GM12878 (cell line): ENCODE measurements at regions not wholly inside any gene's neighbourhood (a gene's known extent, or its start where the extent isn't known, plus 50 kb on each side); places are given as distances from the start of the nearest gene placed in this dataset.

Experiments
- ATAC-seq: fragments of 200-7000 bp; cut with Tn5 transposase; 3 replicates; pipeline ENCODE4 v1.9.1; 2020; ENCODE audit warnings: mild to moderate bottlenecking, moderate library complexity
- BruUV-seq: library from RNA; stranded (reverse); fragments of 400-500 nt; replicated peaks from 2 replicates; lab custom pipeline; 2021; lab: Mats Ljungman, UMichigan
- CTCF ChIA-PET: fragments of 300-600 bp; sonication (Branson Sonifier 250); formaldehyde crosslinking; extraction: SDS; loops from one replicate; lab custom pipeline; 2021; ENCODE audit warnings: inconsistent platforms; lab: Yijun Ruan, JAX
- POLR2A ChIA-PET: fragments of 350-600 bp; formaldehyde crosslinking; extraction: SDS; loops from one replicate; lab custom pipeline; 2021; ENCODE audit warnings: inconsistent platforms; lab: Charles Lee
- RAD21 ChIA-PET: fragments of 300-600 bp; sonication (Branson Sonifier 250); formaldehyde crosslinking; loops from one replicate; lab custom pipeline; 2023; ENCODE audit warnings: antibody characterized with exemption; ENCODE audit not compliant: unreplicated experiment; lab: Charles Lee
- SMC1A ChIA-PET: fragments of 300-600 bp; sonication (Branson Sonifier 250); formaldehyde crosslinking; loops from one replicate; lab custom pipeline; 2023; ENCODE audit not compliant: unreplicated experiment, uncharacterized antibody; lab: Charles Lee
- DNase-seq: peaks from one replicate; pipeline ENCODE4 v3.0.0-alpha.2; 2011; ENCODE audit warnings: low read depth, low spot score
- FAIRE-seq: peaks from 3 replicates; lab custom pipeline; 2011; peaks lifted over from hg19 to GRCh38; lab: Jason Lieb, UNC
- H2AFZ ChIP-seq: 2 replicates; pipeline ENCODE4 v1.6.0; 2011; ENCODE audit warnings: low read depth, low read length, control low read depth; ENCODE audit not compliant: control insufficient read depth
- H3K27ac ChIP-seq: 2 replicates; pipeline ENCODE4 v1.5.1; 2011; ENCODE audit warnings: control low read depth; ENCODE audit not compliant: control insufficient read depth, insufficient read depth
- H3K27me3 ChIP-seq, 2 experiments: replicated peaks in 1 of 2; 2 replicates each; pipeline versions ENCODE4 v1.6.0 to v1.6.1; 2011; ENCODE audit warnings: low read length in 1 of 2; ENCODE audit not compliant: control insufficient read depth in 2 of 2, insufficient read depth in 2 of 2
- H3K36me3 ChIP-seq, 2 experiments: 2 replicates each; pipeline ENCODE4 v1.5.1; 2011; ENCODE audit warnings: low read length in 1 of 2; ENCODE audit not compliant: control insufficient read depth in 2 of 2, insufficient read depth in 2 of 2
- H3K4me1 ChIP-seq: 2 replicates; pipeline ENCODE4 v1.6.1; 2011; ENCODE audit warnings: mild to moderate bottlenecking, low read length, moderate library complexity, mixed read lengths; ENCODE audit not compliant: control insufficient read depth, insufficient read depth
- H3K4me2 ChIP-seq: 2 replicates; pipeline ENCODE4 v1.6.0; 2011; ENCODE audit warnings: control low read depth; ENCODE audit not compliant: control insufficient read depth, insufficient read depth
- H3K4me3 ChIP-seq: fragments of 200-600 bp; sonication (generic); 2 replicates; pipeline ENCODE4 v1.5.1; 2016
- H3K79me2 ChIP-seq: 2 replicates; pipeline ENCODE4 v1.6.0; 2011; ENCODE audit warnings: low read length; ENCODE audit not compliant: control insufficient read depth, insufficient read depth
- H3K9ac ChIP-seq: 2 replicates; pipeline ENCODE4 v1.8.0; 2011; ENCODE audit warnings: low read length, control low read depth, mixed read lengths; ENCODE audit not compliant: control insufficient read depth, insufficient read depth
- H3K9me3 ChIP-seq: replicated peaks from 3 replicates; pipeline ENCODE4 v1.5.1; 2011; ENCODE audit warnings: mild to moderate bottlenecking, low read length; ENCODE audit not compliant: control insufficient read depth, insufficient read depth
- H4K20me1 ChIP-seq: 2 replicates; pipeline ENCODE4 v1.6.0; 2011; ENCODE audit not compliant: control insufficient read depth, insufficient read depth
- BACH1 ChIP-seq: fragments of 450-650 bp; IDR thresholded peaks from 2 replicates; pipeline ENCODE4 v1.6.1; 2017; ENCODE audit warnings: mild to moderate bottlenecking, borderline replicate concordance
- BCL11A ChIP-seq: IDR thresholded peaks from 2 replicates; pipeline ENCODE4 v1.6.1; 2011; ENCODE audit warnings: low read depth, low read length
- BRCA1 ChIP-seq: IDR thresholded peaks from 2 replicates; pipeline ENCODE4 v1.6.1; 2011; ENCODE audit warnings: low read depth, low read length, improper control_type of control experiment
- CBFB ChIP-seq: IDR thresholded peaks from 2 replicates; pipeline ENCODE4 v1.6.1; 2016; ENCODE audit warnings: antibody characterized with exemption, low read depth
- CBX5 ChIP-seq: sonication (generic); IDR thresholded peaks from 2 replicates; pipeline ENCODE4 v1.6.1; 2016; ENCODE audit warnings: low read depth, moderate library complexity, mild to moderate bottlenecking, inconsistent platforms
- CHD1 ChIP-seq: IDR thresholded peaks from 2 replicates; pipeline ENCODE4 v1.6.1; 2012; ENCODE audit warnings: low read depth, low read length, improper control_type of control experiment
- CREB1 ChIP-seq: IDR thresholded peaks from 2 replicates; pipeline ENCODE4 v1.6.1; 2012; ENCODE audit warnings: low read depth, mild to moderate bottlenecking, inconsistent platforms
- EGR1 ChIP-seq, 2 experiments: IDR thresholded peaks; 1 replicate in 1 of 2; 2 replicates in 1 of 2; pipeline ENCODE4 v1.6.1; 2011 to 2012; ENCODE audit warnings: low read depth in 2 of 2, low read length in 2 of 2, borderline replicate concordance in 1 of 2, mild to moderate bottlenecking in 1 of 2, moderate library complexity in 1 of 2
- HDGF ChIP-seq: fragments of 450-650 bp; IDR thresholded peaks from 2 replicates; pipeline ENCODE4 v1.6.1; 2016; ENCODE audit warnings: antibody characterized with exemption
- KDM1A ChIP-seq: fragments of 200-600 bp; sonication (generic); IDR thresholded peaks from 2 replicates; pipeline ENCODE4 v1.6.1; 2016; ENCODE audit warnings: borderline replicate concordance
- MYC ChIP-seq: IDR thresholded peaks from 2 replicates; pipeline ENCODE4 v1.6.1; 2011; ENCODE audit warnings: mild to moderate bottlenecking, low read length, moderate library complexity, inconsistent platforms; ENCODE audit not compliant: insufficient read depth, insufficient replicate concordance, insufficient read length, severe bottlenecking
- STAT1 ChIP-seq: fragments of 450-650 bp; conservative IDR thresholded peaks from 2 replicates; pipeline ENCODE4 v1.6.1; 2014; ENCODE audit warnings: antibody characterized with exemption, mild to moderate bottlenecking
- WGBS: methylation state at CpG from one replicate; pipeline ENCODE4 v1.1.6; 2016; ENCODE audit warnings: low lambda C conversion rate; ENCODE audit not compliant: insufficient replicate concordance, insufficient coverage; ENCODE audit errors: missing lambda C conversion rate; 5-methylcytosine and 5-hydroxymethylcytosine counted together
- in situ Hi-C: fragments of 300-500 bp; cut with MboI; formaldehyde crosslinking; loops from 9 replicates; pipeline ENCODE4 v1.14.3; 2018; ENCODE audit warnings: mixed read lengths
- intact Hi-C: fragments of 100-400 bp; cut with micrococcal nuclease; formaldehyde crosslinking; loops from one replicate; pipeline ENCODE4 v1.14.2; 2022; ENCODE audit not compliant: unreplicated experiment
- TF ChIP-seq, protein P1 (sequence below): IDR thresholded peaks from 2 replicates; pipeline ENCODE4 v1.6.1; 2012; ENCODE audit warnings: low read depth, low read length, improper control_type of control experiment
- TF ChIP-seq, protein P2 (sequence below): fragments of 450-650 bp; IDR thresholded peaks from 2 replicates; pipeline ENCODE4 v1.6.1; 2016; ENCODE audit warnings: mild to moderate bottlenecking, moderate library complexity, borderline replicate concordance
- TF ChIP-seq, protein P3 (sequence below): fragments of 450-650 bp; IDR thresholded peaks from 2 replicates; pipeline ENCODE4 v1.6.1; 2016; ENCODE audit warnings: mild to moderate bottlenecking

DNA sequence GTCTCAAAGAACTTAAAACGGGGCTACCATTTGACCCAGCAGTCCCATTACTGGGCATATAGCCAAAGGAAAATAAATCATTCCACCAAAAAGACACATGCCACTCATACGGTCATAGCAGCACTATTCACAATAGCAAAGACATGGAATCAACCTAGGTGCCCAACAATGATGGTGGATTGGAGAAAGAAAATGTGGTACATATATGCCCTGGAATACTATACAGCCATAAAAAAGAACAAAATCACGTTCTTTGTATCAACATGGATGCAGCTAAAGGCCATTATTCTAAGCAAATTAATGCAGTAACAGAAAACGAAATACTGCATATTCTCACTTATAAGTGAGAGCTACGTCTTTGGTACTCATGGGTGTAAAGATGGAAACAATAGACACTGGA, 138.1 kb upstream of the NEIL3 start:
- DNase-seq (no peak), FAIRE-seq (no peak)
- BruUV-seq: no TSS peak

More for the DNA sequence above, 138.1 kb upstream of the NEIL3 start:
- WGBS: 13% methylated on average over 5 of the region's 5 CpGs
- POLR2A ChIA-PET: no interaction called here
- H3K9me3 ChIP-seq: no peaks in the 10 kb centered on the region
- no peaks in the 10 kb centered on the region for H3K36me3 ChIP-seq
- H4K20me1 ChIP-seq: no peaks in the 10 kb centered on the region
- H3K4me3 ChIP-seq: no peak overlapping the region
- H3K4me1 ChIP-seq: no peaks in the 10 kb centered on the region
- H3K79me2 ChIP-seq: no peaks in the 10 kb centered on the region
- H2AFZ ChIP-seq: no peak overlapping the region
- CTCF ChIA-PET: no interaction called here
- intact Hi-C loops (no loop called here), in situ Hi-C loops (no loop called here)
- TF ChIP-seq BCL11A (no peak), CBX5 (no peak), CREB1 (no peak), KDM1A (no peak), MYC (no peak), CBFB (no peak), HDGF (no peak), EGR1 (IDR thresholded peaks at IDR 0.05; ENCODE audit: borderline replicate concordance in 1 of 2, low read depth in 2 of 2, low read length in 2 of 2) (no peak), BRCA1 (no peak), BACH1 (no peak), CHD1 (no peak), STAT1 (no peak)
- TF ChIP-seq, protein P1, sequence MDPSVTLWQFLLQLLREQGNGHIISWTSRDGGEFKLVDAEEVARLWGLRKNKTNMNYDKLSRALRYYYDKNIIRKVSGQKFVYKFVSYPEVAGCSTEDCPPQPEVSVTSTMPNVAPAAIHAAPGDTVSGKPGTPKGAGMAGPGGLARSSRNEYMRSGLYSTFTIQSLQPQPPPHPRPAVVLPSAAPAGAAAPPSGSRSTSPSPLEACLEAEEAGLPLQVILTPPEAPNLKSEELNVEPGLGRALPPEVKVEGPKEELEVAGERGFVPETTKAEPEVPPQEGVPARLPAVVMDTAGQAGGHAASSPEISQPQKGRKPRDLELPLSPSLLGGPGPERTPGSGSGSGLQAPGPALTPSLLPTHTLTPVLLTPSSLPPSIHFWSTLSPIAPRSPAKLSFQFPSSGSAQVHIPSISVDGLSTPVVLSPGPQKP: no peak
- TF ChIP-seq, protein P2, sequence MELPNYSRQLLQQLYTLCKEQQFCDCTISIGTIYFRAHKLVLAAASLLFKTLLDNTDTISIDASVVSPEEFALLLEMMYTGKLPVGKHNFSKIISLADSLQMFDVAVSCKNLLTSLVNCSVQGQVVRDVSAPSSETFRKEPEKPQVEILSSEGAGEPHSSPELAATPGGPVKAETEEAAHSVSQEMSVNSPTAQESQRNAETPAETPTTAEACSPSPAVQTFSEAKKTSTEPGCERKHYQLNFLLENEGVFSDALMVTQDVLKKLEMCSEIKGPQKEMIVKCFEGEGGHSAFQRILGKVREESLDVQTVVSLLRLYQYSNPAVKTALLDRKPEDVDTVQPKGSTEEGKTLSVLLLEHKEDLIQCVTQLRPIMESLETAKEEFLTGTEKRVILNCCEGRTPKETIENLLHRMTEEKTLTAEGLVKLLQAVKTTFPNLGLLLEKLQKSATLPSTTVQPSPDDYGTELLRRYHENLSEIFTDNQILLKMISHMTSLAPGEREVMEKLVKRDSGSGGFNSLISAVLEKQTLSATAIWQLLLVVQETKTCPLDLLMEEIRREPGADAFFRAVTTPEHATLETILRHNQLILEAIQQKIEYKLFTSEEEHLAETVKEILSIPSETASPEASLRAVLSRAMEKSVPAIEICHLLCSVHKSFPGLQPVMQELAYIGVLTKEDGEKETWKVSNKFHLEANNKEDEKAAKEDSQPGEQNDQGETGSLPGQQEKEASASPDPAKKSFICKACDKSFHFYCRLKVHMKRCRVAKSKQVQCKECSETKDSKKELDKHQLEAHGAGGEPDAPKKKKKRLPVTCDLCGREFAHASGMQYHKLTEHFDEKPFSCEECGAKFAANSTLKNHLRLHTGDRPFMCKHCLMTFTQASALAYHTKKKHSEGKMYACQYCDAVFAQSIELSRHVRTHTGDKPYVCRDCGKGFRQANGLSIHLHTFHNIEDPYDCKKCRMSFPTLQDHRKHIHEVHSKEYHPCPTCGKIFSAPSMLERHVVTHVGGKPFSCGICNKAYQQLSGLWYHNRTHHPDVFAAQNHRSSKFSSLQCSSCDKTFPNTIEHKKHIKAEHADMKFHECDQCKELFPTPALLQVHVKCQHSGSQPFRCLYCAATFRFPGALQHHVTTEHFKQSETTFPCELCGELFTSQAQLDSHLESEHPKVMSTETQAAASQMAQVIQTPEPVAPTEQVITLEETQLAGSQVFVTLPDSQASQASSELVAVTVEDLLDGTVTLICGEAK: no peak
- TF ChIP-seq, protein P3, sequence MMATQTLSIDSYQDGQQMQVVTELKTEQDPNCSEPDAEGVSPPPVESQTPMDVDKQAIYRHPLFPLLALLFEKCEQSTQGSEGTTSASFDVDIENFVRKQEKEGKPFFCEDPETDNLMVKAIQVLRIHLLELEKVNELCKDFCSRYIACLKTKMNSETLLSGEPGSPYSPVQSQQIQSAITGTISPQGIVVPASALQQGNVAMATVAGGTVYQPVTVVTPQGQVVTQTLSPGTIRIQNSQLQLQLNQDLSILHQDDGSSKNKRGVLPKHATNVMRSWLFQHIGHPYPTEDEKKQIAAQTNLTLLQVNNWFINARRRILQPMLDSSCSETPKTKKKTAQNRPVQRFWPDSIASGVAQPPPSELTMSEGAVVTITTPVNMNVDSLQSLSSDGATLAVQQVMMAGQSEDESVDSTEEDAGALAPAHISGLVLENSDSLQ: no peak
- H3K9ac ChIP-seq: no peak overlapping the region
- ATAC-seq: no peak
- no peak overlapping the region for H3K4me2 ChIP-seq
- SMC1A ChIA-PET: no interaction called here
- H3K27me3 ChIP-seq: no peaks in the 10 kb centered on the region
- RAD21 ChIA-PET: interaction anchor here (1.0 kb wide), 1 partner anchor 97 kb away, joined by 3 read pairs; no protein-coding TSS in a partner anchor
- no peak overlapping the region for H3K27ac ChIP-seq
